HG02610 (cell line): ENCODE measurements at regions not wholly inside any gene's neighbourhood (a gene's known extent, or its start where the extent isn't known, plus 50 kb on each side); places are given as distances from the start of the nearest gene placed in this dataset.

Experiments used
- ATAC-seq: cut with Tn5 transposase; IDR thresholded peaks from one replicate; pipeline ENCODE4 v1.9.1; 2021; ENCODE audit warnings: mild to moderate bottlenecking, moderate library complexity; ENCODE audit not compliant: unreplicated experiment

- no peak for ATAC-seq
Measured at GRCh38 chr10:88023676-88024075, 160.3 kb downstream of the PTEN start.

GRCh38 chr10:88026031-88026430 is 162.6 kb downstream of the PTEN start:
- no peak for ATAC-seq

DNA sequence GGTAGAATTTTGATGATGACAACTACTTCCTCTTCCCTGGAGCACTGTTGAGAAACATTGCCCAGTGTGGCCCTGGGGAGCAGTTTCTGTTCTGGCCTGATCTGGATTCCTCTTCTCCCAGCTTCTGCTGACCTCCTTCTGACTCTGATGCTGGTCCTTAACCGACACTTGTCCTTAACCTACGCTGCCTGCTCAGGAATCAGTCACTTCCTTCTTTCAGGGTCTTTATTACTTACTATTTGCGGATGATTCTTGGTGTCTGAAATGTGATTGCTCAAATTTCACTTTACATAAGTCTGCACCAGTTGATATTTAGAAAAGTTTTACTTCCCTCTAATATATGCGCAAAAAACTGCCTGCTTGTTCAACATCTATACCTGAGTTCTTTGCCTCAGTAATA is 164.1 kb downstream of the PTEN start:
- ATAC-seq, result peak; percentile 82

GRCh38 chr10:88028072-88028471 is 164.6 kb downstream of the PTEN start:
- ATAC-seq, result no peak

- ATAC-seq, result no peak
Measured at GRCh38 chr10:88028654-88029053, 165.2 kb downstream of the PTEN start.

DNA sequence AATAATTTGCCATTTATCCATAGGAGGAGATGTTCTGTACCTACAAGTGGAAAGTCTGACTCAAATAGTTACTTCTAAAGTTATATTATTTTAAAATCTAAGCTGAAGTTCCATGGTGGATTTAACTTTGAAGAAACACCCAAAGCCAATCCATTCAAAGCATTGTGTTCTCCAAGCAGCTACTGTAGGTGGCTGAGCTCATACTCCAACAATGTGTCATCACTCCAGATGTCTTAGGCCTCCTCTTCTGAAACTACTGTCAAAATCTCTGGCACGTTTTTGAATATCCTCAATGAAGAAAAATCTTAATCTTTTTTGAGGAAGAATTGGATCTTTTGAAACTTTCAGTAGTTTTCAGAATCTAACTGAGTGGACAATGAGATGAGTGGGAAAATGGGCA is 169.1 kb downstream of the PTEN start:
- ATAC-seq, result no peak

DNA sequence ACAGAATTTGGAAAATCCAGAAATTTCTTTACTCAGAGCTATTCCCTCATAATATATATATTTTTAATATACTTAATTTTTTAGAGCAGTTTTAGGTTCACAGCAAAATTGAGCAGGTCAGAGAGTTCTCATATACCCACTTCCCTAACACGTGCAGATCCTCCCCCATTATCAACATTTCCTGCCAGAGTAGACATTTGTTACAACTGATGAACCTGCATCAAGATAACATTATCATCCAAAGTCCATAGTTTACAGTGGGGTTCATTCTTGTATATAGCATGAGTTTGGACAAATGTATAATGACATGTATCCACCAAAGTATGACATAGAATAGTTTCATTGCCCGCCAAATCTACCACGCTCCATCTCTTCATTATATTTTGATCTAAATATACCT is 170.0 kb downstream of the PTEN start:
- no peak for ATAC-seq

DNA sequence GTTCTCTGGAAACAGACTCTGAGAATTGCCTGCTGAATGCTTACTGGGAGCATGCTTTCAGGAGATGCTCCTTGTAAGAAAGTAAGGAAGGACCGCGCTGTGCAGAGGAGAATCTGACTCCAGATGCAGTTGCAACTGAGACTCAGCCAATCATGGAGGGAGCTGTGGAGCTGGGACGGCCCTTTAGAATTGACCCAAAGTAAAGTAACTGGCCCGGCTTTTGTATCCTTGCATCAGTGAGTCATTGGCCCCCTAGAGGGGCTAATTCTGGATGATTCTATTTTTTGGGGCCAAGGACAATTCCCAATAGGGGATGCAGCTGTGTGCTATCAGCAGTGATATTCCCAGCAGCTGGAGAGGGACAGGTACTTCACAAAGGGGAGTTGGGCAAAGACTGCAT is 170.4 kb downstream of the PTEN start:
- ATAC-seq, result no peak

DNA sequence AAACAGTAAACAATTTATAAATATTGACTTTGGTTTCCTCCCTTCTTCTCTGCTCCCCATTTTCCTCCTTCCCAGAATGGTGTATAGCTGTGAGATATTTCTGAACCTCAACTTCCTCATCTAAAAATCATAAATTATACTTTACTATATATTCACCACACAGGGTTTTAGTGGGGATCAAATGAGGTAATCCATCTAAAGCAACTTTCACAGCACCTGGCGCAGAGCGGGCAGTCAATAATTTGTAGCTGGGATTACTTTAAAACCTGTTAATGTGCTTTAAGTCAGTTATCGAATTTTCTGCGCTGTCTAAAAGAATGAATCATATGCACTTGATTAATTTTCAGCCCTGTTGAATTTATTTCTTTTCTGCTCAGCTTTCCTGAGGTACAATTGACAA is 172.7 kb downstream of the PTEN start:
- ATAC-seq, result no peak

DNA sequence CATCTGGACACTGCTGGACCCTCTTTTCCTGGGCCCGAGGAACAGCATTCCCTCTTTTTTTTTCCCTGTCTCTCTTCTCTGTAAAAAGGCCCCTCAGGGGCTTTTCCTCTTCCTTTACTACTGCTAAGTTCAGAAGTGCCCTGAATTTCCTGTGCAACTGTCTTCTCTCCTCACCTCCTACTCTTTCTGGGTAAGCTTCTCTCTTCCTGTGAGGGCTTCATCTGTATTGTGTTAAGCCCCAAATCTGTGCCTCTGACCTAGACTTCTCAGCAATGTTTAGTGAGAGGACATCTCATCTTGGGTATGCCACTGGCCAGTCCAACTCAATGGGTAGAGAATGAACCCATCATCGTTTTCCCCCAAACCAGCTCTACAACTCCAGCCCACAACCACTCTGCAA is 174.2 kb downstream of the PTEN start:
- ATAC-seq, result no peak

GRCh38 chr10:88038268-88038667 is 174.8 kb downstream of the PTEN start:
- no peak for ATAC-seq

GRCh38 chr10:88039496-88040200 is 176.2 kb downstream of the PTEN start:
- no peak for ATAC-seq

GRCh38 chr10:88041243-88042159 is 178.1 kb downstream of the PTEN start:
- no peak for ATAC-seq

DNA sequence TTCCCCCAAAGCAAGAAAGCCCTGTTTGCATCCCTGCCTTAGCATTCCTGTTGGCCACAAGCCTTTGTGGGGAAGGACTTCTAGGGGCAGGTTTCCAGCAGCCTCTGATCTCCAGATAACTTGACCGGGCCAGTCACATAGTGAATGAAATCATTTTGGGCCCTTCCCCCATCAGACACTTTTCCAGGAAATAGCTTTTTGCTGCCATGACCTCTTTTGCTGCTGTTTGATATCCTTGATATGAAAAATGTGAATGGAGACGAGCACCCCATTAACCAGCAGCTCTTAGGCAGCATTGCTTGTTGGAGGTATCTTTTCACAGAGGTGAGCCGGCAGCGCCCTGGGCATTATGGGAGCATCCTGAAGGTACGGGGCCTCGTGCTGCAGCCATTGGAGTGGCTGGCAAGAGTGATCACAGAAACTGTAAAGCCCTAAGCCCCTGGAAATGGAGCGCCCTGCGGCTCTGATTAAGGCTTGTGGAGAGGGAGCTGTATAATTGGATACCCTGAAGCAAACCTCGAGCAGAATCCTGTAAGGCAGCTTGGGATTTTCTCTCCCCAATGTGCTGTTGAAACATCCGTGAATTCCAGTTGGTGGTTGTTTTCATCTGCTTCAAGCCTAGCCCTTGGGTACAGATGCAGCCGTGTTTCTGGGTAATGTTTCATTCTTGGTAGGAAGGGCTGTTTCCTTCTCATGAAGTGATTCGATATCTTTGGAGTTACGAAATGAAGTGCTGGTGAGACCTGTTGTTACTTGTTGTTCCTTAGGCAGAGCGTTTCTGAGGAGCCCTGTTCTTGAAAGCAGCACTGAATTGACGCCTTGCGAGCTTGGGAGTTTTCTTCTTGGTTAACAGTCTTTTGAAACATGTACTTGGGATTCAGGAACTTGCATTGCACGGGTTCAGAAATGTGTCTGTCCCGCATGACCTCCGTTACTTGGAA is 179.0 kb downstream of the PTEN start:
- no peak for ATAC-seq

DNA sequence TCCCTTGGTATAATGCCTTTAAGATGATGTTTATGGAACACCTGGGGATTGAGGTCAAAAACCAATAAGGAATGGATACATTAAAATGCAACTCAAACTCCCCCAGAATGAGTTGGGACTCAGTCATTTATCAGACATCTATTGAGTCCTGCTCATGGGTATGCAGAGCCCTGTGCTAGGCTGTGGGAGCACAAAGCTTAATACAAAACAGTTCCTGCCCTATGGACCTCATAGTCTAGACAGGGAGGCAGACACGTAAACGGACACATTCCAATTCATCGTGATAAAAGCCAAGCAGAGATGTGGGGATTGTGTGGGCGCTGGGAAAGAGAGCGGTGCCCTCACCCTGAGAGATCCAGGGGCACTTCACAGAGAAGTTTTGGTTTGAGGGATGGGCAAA is 181.7 kb downstream of the PTEN start:
- no peak for ATAC-seq

GRCh38 chr10:88045656-88046415 is 182.4 kb downstream of the PTEN start:
- no peak for ATAC-seq

DNA sequence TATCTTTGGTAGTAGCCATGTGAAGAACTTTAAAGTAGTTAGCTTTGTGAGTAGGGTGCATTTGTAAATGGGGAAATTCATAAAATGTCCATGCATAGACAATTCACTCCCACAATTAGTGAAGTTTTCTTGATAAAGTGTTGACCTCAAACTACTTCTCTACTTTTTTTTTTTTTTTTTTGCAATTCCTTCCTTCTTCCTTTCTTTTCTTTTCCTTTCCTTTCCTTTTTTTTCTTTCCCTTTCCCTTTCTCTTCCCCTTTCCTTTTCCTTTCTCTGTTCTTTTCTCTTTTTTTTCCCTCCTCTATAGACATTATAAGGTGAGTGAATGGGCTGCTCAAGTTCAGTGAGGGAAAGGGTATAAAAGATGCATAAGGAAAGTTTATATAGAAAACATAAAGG is 184.2 kb downstream of the PTEN start:
- ATAC-seq, result no peak

DNA sequence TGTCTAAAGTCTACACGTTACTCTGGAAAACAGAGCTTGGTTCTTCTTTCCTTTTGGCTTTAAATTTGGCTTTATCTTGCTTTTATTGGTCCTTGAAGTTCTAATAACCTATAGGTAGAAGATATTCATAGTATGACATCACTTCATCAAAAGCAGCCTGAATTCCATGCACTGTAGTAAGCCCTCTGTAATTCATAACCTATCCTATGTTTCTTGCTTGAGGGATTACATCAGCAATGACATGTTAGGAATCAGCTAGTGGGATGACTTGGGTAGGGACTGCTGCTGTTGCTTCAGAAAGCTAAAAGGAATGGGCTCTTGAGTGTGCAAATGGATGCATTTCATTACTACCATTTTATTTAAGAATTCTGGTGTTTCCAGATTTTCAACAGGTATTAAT is 184.9 kb downstream of the PTEN start:
- no peak for ATAC-seq

DNA sequence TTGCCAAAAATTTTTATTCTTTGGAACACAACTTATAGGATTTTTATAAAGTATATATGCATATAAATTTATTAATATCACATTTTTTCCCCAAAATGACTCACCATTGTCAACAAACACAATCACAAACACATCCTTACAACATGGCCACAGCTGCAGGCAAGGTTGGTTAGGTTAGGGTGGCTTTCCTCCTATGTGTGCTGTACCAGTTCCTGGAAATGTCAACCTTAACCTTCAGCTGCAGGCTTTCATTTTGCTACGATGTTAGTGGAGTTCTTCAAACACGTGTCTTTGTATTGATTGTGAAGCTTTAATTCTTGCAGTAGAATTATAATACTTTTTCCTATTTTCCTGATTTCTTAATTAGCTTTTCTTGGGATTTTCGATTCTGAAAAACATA is 185.8 kb downstream of the PTEN start:
- no peak for ATAC-seq

GRCh38 chr10:88057720-88058119 is 194.3 kb downstream of the PTEN start:
- no peak for ATAC-seq
